DMS153 treated with DMSO at 0.1 percent for 48 hours (cell line): ENCODE measurements at regions not wholly inside any gene's neighbourhood (a gene's known extent, or its start where the extent isn't known, plus 50 kb on each side); places are given as distances from the start of the nearest gene placed in this dataset.
A peak's percentile ranks its signal among the peaks of the same experiment; 100 is the strongest.

Experiments used
- DNase-seq: peaks from one replicate; lab custom pipeline; 2025; ENCODE audit not compliant: unreplicated experiment; lab: John Stamatoyannopoulos, UW

DNA sequence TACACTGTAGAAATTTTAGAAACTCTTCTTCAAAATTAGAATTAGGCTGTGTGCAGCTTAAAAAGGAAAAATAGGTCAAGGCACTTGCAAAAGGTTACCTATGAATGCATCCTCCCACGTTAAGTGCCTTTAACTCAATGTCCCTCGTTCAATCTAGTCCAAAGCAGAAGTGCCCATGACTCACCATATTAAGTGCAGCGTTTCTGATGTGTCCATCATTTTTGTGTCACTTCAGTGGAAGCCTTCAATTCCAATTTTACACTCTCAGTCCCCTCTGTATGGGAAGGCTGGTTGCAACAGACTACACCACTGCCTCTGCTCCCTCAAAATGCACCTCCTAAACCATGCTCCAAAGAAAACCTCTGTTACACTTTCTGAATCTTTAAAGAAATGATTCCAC, 53.4 kb downstream of the FOXB1 start:
- DNase-seq: no peak

DNA sequence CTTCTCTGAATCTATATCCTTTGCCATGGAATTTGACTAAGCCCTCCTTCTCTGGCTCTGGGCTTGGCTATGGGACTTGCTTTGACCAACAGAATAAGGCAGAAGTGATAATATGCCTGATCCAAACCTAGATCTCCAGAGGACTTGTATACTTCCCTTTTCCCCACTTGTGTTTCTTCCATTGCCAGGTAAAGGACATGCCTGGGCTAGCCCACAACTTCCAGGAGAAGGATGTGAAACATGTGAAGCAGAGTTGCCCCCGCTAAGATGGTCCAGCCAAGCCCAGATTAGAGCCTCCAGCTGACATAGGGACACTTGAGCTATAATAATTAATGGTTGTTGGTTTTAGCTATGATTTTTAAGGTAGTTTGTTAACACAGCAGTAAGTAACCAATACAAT, 55.1 kb downstream of the FOXB1 start:
- no peak for DNase-seq

DNA sequence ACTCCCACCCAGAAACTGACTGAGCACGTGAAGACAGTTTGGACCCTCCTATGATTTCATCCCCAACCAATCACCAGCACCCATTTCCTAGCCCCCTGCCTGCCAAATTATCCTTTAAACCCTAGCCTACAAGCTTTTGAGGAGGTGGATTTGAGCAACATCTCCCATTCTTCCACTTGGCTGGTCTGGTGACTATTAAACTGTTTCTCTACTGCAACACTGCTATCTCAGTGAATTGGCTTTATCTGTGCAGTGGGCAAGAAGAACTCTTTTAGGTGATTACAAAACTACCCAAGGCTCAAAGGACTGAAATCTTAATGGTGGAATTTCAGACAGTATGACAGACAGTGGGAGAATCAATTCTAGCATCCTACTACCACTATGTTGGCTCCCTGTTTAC, 57.6 kb downstream of the FOXB1 start:
- no peak for DNase-seq

DNA sequence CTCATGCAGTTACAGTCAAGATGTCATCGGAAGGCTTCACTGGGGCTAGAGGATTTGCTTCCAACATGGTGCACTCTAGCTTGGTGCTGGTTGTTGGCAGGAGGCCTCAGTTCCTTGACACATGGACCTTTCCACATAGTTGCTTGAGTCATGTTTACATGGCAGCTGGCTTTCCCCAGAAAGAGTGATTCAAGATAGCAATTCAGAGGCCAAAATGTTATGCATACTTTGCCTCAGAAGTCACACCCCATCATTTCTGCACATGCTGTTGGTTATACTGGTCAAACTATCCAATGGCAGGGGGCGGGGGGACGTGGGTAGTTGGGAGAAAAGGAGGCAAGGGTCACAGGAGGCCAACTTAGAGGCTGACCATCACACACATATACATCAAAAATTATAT, 58.7 kb downstream of the FOXB1 start:
- no peak for DNase-seq

DNA sequence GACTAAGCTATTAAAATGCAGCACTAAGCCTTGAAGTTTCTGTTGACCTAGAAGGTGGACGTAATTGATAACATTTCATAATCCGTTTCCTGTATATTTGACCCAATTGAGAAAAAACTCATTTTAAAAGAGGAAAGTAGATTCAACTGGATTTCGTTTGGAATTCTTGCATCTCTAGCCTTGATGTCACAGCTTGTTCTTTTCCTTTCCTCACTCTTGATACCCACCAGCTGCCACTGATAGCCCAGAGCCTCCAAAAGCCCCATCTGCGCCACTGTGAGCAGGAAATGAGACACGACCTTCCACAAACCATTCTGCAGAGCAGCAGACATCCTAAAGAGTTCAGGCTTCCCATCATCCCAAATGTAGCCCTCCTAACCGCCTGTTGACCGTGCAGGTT, 61.8 kb downstream of the FOXB1 start:
- DNase-seq: no peak

DNA sequence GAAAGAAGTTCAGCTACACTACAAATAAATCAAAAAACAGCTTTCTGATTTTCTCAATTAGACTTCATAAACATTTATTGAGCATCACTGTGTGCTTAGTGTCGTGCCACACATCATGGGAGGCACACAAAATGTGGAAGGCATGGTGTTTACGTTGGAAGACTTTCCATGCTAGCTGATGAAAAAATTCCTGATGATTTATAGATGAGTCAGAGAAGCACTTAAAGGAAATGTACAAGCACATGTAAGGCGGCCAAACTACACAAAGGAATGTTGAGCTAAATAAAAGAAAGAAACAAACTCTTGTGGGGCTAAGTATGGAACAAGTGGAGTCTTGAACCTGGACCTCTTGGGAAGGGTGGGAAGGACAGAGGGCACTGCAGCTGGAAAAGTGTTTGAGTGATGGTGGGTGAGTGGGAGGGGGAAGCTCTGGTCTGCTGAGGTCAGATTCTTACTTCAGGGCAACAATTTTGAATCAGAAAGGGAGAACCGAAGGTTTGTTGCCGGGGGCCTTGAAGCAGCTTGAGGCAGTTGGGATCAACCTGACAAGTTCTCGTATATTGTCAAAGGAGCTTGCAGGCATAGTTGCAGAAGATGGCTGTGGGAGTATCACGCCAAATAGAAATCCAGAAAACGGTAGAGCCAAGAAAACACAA, 66.9 kb downstream of the FOXB1 start:
- DNase-seq: no peak

DNA sequence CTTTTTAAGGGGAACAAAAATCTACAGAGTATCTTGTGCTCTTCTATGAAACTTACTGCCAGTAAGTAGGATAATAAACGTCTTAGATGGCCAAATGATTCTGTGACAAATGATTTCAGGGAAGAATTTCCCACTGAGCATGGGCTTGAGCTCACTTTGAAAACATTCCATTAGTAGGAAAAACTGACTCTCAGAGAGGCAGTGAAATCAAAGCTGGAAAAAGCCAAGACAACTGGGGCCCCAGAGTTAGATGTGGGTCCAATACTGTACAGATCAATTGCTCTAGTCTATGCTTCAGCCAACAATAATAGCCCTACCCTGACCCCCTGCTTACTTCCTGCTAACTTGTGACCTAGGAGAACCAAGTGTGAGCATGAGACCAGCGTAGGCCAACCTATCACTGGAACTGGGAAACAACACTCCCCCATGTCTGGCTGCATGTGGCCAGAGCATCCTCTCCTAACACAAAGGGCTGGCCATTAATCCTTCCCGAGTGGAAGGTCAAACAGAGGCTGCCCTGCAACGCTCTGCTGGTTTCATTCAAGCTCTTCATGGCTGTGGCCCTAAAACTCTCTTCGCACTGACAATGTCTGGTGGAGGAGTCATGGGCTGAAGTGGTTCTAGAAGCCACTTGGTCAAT, 68.8 kb downstream of the FOXB1 start:
- no peak for DNase-seq

DNA sequence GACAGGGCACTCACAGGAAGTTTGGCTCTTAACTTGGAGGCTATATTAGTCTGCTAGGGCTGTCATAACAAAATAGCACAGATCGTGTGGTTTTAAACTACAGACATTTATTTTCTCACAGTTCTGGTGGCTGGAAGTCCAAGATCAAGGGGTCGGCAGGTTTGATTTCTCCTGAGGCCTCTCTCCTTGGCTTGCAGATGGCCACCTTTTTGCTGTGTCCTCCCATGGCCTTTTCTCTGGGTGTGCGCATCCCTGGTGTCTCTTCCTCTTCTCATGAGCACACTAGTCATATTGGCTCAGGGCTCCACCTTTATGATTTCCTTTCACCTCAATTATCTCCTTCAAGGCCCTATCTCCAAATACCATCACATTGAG, 69.3 kb downstream of the FOXB1 start:
- DNase-seq: no peak

DNA sequence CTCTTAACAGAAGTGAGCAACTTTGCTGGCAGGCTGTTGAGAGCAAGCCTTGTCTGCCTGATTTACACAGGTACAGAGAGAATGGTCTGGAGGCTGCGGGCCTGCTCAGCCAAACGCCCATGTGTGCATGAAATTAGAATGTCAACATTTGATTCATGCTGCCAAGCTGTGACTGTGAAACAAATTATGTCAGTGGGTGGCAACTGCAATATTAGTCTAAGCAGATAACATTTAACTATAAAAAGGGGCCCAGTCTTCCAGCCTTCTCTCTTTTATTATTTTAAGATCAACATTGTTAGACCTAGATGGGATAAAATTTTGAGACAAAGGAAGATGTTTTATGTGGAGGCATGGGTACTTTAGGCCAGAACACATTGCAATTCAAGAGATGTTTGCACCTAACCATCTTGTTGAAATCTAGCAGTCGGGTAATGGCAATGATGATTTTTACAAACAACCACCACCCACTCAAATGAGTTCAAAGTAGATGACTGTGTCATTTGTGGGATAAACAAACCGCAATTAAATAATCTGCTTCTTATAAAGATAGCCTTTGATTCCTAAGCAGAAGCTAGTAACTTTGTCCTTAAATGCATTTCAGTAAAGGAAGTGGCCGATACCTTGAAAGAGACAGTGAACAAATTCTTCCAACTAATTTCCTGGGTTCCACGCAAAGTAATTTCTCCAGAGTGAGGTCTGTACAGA, 70.2 kb downstream of the FOXB1 start:
- no peak for DNase-seq

DNA sequence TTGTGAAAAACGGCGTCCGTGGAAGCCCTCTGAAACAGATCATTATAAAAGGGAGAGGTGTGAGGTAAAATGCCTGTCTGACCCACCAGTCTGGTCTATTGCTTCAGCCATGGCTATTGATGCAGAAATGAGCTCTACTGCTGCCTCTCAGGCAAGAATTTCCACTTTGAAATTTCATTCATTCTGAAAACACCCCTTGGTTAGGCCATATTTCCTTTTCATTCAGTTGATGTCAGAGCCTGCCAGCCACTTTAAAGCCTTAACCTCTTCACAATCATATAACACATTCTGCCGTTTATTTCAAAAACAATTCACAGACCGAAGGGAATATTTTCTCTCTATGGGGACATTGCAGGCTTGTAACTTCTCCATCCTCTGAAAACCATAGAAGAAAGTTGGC, 71.9 kb downstream of the FOXB1 start:
- DNase-seq: no peak

DNA sequence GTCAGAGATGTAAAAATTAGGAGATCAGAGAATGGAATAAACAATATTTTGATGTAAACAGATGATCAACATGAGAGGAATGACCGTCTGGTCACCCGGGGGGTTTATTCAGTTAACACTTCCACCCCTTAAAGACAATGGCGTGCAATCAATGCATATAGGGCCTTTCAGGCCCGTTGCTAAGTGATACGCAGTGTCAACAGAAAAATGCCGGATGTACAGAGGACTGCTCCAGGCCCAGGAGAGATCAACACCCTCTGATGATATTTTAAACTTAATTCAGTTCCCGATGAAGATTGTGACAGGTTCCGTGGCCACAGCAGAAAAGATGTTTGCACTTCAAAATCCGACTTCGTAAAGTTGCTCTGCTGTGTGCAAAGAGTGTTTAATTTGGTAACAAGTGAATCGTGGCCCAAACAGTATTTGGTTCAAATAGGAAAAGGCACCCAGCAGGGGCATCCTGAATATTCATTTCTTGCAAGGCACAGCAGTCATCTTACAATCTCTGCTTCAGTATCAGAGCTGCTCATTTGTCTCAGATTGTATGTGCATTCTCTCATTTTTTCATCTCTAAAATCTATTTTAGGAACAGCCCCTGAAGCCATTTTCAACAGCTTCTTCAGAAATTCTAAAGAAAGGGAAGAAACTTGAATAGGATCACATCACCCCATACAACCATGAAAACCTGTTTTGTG, 72.6 kb downstream of the FOXB1 start:
- peak; percentile 9 for DNase-seq

DNA sequence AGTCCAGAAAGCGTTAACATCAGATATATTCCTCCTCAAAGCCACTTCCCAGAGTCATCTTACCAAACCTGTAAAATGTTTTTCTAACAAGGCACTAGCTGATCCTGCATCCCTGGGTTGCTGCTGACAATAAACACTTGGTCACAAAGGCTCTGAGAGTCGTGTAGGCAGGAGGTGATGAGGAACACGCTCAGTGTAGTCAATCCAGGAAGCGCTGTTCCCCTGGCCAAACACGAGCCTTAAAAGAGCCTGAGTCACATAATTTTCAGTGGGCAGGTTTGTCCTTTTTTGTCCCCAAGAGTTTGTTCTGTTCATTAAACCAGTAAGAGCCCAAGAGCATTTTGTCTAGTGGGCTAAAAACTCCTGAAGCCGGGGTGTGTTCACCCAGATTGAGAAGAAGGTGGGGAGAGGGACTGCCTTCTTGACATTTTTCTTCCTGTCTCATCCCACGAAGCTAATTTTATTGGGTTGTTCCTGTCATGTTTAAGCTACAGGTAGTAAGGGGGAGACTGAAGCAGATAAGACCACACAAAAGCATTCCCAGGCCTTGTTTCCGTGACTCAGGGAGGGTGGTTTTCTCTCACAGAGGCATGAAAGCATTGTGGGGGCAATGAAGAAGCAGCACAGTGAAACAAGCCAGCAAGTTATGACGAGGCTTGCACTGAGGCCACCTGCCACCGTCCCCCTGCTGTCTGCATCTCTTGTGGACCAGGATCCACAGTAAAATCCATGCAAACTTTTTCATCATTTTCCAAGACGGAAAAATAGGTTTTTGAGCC, 73.7 kb downstream of the FOXB1 start:
- no peak for DNase-seq

DNA sequence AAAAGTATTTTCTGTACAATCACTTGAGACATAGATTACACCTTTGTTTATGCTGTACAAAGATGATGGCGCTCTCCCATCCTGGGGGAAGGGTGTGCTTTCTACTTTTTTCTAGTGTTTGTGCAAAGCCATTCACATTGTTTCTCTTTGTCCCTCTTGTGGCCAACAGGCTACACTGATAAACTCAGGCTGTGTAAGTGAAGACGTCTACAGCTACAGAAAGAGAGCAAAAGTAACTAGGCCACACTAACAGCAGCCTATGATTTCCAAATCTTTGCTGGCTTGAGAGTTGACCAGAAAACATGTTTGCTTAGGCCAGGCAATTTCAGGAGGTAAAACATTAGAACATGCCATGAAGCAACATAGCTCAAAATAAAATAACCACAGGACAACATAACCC, 75.1 kb downstream of the FOXB1 start:
- DNase-seq: no peak

DNA sequence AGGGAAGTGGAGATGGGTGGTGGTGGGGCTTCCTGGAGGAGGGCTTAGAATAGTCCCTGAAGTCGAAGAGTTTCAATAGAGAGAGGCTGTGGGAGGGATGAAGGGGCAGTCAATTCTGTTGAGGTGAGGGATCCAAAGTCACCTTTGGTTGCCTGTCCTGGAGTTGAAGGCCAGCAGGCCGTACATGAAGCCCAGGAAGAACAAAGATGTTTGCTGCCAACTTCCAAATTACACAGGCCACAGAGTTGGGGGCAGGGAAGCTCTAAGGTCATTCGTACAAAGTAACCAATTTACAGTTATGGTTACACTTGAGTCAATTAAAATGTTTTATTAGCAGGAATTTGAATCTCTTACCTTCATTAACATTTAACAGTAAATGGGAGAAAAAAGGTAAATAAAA, 77.9 kb downstream of the FOXB1 start:
- no peak for DNase-seq

DNA sequence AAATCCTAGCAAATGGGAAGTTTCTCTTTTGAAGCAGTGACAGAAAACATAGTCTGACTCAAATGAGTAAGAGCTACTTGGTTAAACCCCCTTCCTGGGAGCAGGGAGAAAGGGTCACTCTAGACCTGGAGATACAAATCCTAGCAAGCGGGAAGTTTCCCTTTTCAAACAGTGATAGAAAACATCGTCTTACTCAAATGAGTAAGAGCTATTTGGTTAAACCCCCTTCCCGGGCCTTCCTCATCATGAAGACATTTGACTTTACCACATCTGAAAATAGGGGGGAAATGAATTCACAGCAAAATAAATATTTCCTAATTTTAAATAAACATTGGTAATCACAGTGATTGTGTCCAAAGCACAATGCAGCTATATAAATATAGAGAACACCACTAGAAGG, 79.2 kb downstream of the FOXB1 start:
- DNase-seq: no peak

DNA sequence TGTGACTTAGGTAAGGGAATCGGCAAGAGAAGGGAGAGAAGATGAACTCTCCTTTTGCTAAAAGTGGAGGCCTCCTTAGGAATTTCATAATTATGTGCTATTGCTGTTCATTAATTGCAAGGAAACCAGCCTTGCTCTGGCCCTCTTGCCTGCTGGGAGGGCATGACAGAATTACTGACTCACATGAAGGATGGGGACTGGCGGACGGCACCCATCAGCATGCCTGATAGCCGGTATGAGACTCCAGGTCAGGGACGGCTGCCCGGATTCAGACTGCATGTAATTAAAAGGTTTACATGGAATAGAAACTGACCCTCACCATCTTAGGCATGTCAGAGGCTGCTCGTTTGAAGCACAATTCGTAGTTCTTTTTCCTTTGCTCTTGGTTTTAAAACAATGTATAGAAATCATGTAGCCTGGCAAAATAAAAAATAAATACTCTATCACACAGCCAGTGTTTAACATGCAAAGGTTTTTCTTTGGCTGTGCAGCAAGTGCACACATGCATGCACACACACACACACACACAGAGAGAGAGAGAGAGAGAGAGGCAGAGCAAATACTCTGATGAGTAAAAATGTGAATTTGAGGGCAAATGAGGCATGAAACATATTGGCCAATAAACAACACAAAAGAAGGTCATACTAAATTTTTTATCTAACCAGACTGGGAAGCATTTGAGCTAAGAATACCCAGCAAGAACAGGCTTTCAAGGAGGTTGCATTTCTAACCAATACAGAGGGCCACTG, 82.7 kb downstream of the FOXB1 start:
- DNase-seq: no peak

DNA sequence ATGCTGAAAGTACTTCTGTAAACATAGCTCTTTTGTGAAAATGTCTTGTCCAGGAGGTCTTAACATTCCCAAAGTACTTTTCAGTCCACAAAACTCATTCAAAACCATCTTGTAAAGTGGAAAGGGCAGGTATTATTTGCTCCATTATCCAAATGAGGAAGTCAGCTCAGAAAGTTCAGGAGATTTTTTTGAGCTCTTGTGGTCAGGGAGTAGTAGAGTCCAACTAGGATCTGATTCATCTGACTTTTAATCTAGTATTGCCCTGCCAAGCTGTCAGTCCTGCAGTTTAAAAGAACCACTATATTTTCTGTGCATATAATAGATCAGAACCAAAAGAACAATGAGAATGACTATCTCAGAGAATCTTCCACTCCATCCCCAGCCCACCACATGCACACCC, 83.5 kb downstream of the FOXB1 start:
- DNase-seq: no peak

DNA sequence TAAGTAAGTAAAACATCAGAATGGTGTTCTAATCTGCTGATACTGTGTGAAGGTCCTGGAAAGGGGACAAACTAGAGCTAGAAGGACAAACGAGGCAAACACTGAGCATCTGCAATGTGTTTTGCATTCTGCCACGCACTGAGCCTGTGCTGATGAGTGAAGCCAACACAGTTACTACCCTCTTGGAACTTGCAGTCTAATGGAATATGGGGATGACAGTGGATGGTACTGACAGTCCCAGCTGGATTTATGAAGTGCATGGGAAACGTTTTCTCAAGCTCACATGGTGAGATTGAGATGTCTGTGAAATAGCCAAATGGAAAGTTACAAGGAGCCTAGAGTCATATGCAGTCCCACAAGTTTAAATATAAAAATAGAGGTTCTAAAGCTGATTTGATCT, 86.6 kb downstream of the FOXB1 start:
- DNase-seq: no peak

DNA sequence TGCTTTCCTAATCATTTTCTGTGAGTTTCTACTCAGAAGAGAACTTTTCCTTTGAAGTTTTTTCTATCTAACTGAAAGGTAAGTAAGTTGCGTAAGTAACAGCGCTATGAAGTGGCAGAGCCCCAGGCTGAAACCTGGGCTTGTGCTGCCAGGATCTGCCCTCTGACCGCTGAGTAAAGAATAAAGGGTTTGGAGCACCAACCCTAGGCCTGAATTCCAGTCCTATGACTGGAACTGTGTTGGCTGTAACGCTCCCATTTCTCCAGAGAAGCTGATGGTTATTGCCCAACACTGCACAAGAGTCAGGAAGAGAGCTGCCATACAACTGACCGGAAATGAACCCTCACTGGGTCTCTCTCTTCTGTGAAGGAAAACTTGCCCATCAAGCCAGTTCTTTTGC, 87.0 kb downstream of the FOXB1 start:
- DNase-seq: no peak

DNA sequence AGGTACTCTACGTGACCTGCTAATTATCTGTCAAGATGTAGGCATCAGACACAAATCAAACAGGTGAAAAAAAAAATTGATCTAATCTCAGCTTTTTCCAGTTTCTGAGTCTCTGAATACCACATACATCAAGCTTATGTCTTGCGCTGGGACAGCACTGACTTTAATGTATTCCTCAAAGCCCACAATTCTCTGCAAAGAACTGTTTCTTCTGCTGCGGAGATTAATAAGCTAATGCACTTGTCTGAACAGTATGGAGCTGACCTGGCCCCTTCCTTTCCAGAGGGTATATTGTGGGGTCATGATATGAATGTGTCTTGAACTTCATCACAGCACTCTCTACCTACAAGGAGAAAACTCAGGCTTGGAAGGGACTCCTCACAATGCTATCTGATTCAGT, 87.8 kb downstream of the FOXB1 start:
- DNase-seq: no peak
